ENCODE measurements at regions not wholly inside any gene's neighbourhood (a gene's known extent, or its start where the extent isn't known, plus 50 kb on each side); places are given as distances from the start of the nearest gene placed in this dataset.

DNA sequence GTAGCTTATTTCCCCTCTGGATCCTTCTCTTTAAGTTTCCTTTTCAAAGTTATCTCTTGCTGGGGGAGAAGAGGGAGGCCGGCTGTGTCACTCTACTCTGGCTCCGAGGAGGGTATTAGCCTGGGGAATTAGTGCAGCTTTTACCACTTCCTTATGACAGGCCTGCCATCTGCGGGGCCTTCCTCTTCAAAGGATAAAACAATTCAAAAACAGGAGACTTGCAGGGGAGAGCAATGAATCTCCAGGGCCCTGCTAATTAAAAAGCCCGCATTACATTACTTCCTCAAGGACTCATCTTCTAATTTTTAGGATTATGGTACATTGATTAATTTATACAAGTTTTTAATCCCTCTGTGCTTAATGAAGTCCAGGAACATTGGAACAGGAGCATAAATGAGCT lies 190.9 kb upstream of the CDH5 start:
- TF ChIP-seq, protein P1, sequence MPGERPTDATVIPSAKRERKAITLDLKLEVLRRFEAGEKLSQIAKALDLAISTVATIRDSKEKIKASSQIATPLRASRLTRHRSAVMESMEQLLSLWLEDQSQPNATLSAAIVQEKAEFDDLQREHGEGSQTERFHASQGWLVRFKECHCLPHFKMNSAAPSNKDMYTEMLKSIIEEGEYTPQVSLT (CRISPR knock-in tag; IDR thresholded peaks at IDR 0.05; ENCODE audit: borderline replicate concordance, low read depth), result no peak
- no peak for TF ChIP-seq CTCF (CRISPR knock-in tag; IDR thresholded peaks at IDR 0.05)
- TF ChIP-seq SALL1 (CRISPR knock-in tag; IDR thresholded peaks at IDR 0.05), result no peak
- no peak for TF ChIP-seq SATB2 (CRISPR knock-in tag; IDR thresholded peaks at IDR 0.05)
- no peak for TF ChIP-seq HCFC1 (IDR thresholded peaks at IDR 0.05; ENCODE audit: low read depth, low read length)
- TF ChIP-seq RFX5 (IDR thresholded peaks at IDR 0.05; ENCODE audit: low read depth, low read length), result no peak
- no peak for TF ChIP-seq BRCA1 (CRISPR knock-in tag; IDR thresholded peaks at IDR 0.05)
